ENCODE measurements at regions not wholly inside any gene's neighbourhood (a gene's known extent, or its start where the extent isn't known, plus 50 kb on each side); places are given as distances from the start of the nearest gene placed in this dataset.
"Not testable (repeated sequence)": the region's sequence is repeated elsewhere in the genome, so short reads cannot be mapped to it uniquely, and the experiment has no call there.

DNA sequence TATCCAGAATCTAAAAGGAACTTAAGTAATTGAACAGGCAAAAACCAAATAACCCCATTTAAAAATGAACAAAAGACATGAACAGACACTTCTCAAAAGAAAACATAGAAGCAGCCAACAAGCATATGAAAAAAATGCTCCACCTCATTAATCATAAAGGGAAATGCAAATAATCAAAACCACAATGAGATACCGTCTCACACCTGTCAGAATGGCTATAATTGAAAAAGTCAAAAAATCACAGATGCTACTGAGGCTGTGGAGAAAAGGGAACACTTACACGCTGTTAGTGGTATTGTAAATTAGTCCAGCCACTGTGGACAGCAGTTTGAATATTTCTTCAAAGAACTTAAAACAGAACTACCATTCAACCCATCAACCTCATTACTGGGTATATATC lies 220.7 kb downstream of the MEX3B start:
- no peaks in the 10 kb centered on the region for H3K9me3 ChIP-seq (ENCODE audit: insufficient read depth, low read depth, low read length)
- H2AFZ ChIP-seq (ENCODE audit: low read length): no peak overlapping the region
- H3K79me2 ChIP-seq (ENCODE audit: insufficient read depth, low read length): no peaks in the 10 kb centered on the region
- H3F3A ChIP-seq (ENCODE audit: low read depth): no peaks in the 10 kb centered on the region
- H3K36me3 ChIP-seq (ENCODE audit: insufficient read depth, low read length): no peaks in the 10 kb centered on the region
- H3K4me1 ChIP-seq (ENCODE audit: insufficient read depth, low read length, poor library complexity, severe bottlenecking): no peaks in the 10 kb centered on the region
- H3K27me3 ChIP-seq (ENCODE audit: insufficient read depth, low read length, poor library complexity, severe bottlenecking): no peaks in the 10 kb centered on the region
- no peak overlapping the region for H3K4me3 ChIP-seq (ENCODE audit: low read length, poor library complexity, severe bottlenecking)
- no peak for TF ChIP-seq EZH2phosphoT487 (IDR thresholded peaks at IDR 0.05; ENCODE audit: borderline replicate concordance)
- TF ChIP-seq, protein P1, sequence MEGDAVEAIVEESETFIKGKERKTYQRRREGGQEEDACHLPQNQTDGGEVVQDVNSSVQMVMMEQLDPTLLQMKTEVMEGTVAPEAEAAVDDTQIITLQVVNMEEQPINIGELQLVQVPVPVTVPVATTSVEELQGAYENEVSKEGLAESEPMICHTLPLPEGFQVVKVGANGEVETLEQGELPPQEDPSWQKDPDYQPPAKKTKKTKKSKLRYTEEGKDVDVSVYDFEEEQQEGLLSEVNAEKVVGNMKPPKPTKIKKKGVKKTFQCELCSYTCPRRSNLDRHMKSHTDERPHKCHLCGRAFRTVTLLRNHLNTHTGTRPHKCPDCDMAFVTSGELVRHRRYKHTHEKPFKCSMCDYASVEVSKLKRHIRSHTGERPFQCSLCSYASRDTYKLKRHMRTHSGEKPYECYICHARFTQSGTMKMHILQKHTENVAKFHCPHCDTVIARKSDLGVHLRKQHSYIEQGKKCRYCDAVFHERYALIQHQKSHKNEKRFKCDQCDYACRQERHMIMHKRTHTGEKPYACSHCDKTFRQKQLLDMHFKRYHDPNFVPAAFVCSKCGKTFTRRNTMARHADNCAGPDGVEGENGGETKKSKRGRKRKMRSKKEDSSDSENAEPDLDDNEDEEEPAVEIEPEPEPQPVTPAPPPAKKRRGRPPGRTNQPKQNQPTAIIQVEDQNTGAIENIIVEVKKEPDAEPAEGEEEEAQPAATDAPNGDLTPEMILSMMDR (conservative IDR thresholded peaks at IDR 0.05; ENCODE audit: low read length): no peak
- H3K9me2 ChIP-seq (replicated peaks; ENCODE audit: low read depth, low read length): no peaks in the 10 kb centered on the region
- H3K9ac ChIP-seq (ENCODE audit: low read depth, low read length, poor library complexity, severe bottlenecking): no peak overlapping the region
- no peak overlapping the region for H3K4me2 ChIP-seq (ENCODE audit: low read depth, low read length, poor library complexity, severe bottlenecking)
- no peaks in the 10 kb centered on the region for H4K20me1 ChIP-seq (ENCODE audit: insufficient read depth, low read length, poor library complexity, severe bottlenecking)

DNA sequence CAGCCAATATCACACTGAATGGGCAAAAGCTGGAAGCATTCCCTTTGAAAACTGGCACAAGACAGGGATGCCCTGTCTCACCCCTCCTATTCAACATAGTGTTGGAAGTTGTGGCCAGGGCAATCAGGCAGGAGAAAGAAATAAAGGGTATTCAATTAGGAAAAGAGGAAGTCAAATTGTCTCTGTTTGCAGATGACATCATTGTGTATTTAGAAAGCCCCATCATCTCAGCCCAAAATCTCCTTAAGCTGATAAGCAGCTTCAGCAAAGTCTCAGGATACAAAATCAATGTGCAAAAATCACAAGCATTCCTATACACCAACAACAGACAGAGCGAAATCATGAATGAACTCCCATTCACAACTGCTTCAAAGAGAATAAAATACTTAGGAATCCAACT lies 223.2 kb downstream of the MEX3B start:
- H3K4me2 ChIP-seq (ENCODE audit: low read depth, low read length, poor library complexity, severe bottlenecking); H3F3A ChIP-seq (ENCODE audit: low read depth); H4K20me1 ChIP-seq (ENCODE audit: insufficient read depth, low read length, poor library complexity, severe bottlenecking); H3K27me3 ChIP-seq (ENCODE audit: insufficient read depth, low read length, poor library complexity, severe bottlenecking); H2AFZ ChIP-seq (ENCODE audit: low read length); H3K4me1 ChIP-seq (ENCODE audit: insufficient read depth, low read length, poor library complexity, severe bottlenecking); H3K4me3 ChIP-seq (ENCODE audit: low read length, poor library complexity, severe bottlenecking); H3K36me3 ChIP-seq (ENCODE audit: insufficient read depth, low read length); H3K9me3 ChIP-seq (ENCODE audit: insufficient read depth, low read depth, low read length); H3K9ac ChIP-seq (ENCODE audit: low read depth, low read length, poor library complexity, severe bottlenecking); H3K79me2 ChIP-seq (ENCODE audit: insufficient read depth, low read length); H3K9me2 ChIP-seq (replicated peaks; ENCODE audit: low read depth, low read length): not testable (repeated sequence)

DNA sequence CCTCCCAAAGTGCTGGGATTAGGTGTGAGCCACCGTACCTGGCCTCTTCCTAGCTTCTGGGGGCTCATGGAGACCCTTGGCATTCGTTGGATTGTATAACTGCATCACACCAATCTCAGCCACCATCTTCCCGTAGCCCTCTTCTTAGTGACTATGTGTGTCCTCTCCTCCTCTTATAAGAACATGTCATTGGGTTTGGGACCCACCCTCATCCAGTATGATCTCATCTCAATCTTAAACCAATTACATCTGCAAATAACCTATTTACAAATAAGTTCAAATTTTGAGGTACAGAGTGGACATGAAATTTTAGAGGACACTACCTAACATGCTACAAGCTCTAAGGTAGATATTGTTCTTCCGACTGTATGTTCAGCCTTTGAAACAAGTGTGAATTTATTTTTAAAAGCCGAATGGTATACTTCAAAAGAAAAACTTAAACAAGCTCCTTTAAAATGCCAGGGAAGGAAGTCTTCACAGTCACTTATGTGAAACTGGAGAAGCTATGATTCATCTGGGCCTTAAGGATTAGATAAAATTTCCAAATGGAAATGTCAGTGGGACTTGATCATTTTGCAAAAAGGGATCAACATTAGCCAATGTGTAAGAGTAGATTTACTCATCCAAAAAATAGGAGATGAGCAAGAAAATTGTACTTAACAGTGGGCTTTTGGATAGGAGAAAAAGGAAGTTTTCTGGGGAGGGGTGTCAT lies 225.7 kb downstream of the MEX3B start:
- Histone ChIP-seq H3K79me2 (ENCODE audit: insufficient read depth, low read length) (no peaks in the 10 kb centered on the region), H3K9me2 (replicated peaks; ENCODE audit: low read depth, low read length) (no peaks in the 10 kb centered on the region), H3K4me2 (ENCODE audit: low read depth, low read length, poor library complexity, severe bottlenecking) (no peak overlapping the region), H3K36me3 (ENCODE audit: insufficient read depth, low read length) (no peaks in the 10 kb centered on the region), H3K9me3 (ENCODE audit: insufficient read depth, low read depth, low read length) (no peaks in the 10 kb centered on the region), H2AFZ (ENCODE audit: low read length) (no peak overlapping the region), H3K4me1 (ENCODE audit: insufficient read depth, low read length, poor library complexity, severe bottlenecking) (no peaks in the 10 kb centered on the region), H3K27me3 (ENCODE audit: insufficient read depth, low read length, poor library complexity, severe bottlenecking) (no peaks in the 10 kb centered on the region), H3F3A (ENCODE audit: low read depth) (no peaks in the 10 kb centered on the region), H3K9ac (ENCODE audit: low read depth, low read length, poor library complexity, severe bottlenecking) (no peak overlapping the region), H3K4me3 (ENCODE audit: low read length, poor library complexity, severe bottlenecking) (no peak overlapping the region), H4K20me1 (ENCODE audit: insufficient read depth, low read length, poor library complexity, severe bottlenecking) (no peaks in the 10 kb centered on the region)
- no peak for TF ChIP-seq EZH2phosphoT487 (IDR thresholded peaks at IDR 0.05; ENCODE audit: borderline replicate concordance)
- TF ChIP-seq, protein P1 (conservative IDR thresholded peaks at IDR 0.05; ENCODE audit: low read length): no peak

DNA sequence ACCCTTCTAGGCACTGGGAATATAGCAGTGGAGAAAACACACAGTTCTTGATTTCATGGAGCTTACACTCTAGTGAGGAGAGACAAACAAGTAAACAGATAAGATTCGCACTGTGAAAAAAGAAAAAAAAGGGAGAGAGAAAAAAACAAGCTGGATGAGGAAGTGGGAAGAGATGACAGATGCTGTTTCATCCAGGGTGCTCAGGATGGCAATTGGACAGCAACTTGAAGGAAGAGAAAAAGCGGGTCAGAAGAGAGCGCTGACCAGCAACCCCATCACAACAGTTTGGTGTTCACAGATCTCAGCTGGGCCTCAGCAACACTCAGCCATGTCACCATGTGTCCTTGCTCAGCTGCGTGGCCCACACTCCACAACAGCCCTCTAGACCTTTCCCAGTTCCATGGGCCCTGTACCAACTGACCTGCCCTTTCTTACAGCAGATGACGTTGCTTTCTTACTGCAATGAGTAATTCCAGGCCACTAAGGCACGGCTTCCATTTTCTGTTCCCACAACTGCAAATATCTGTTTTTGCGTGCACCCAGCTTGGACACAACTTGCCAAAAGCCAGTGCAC lies 230.8 kb downstream of the MEX3B start:
- Histone ChIP-seq H3K4me1 (ENCODE audit: insufficient read depth, low read length, poor library complexity, severe bottlenecking) (no peaks in the 10 kb centered on the region), H3F3A (ENCODE audit: low read depth) (no peaks in the 10 kb centered on the region), H3K79me2 (ENCODE audit: insufficient read depth, low read length) (no peaks in the 10 kb centered on the region), H3K4me2 (ENCODE audit: low read depth, low read length, poor library complexity, severe bottlenecking) (no peak overlapping the region), H3K36me3 (ENCODE audit: insufficient read depth, low read length) (no peaks in the 10 kb centered on the region), H3K9ac (ENCODE audit: low read depth, low read length, poor library complexity, severe bottlenecking) (no peak overlapping the region), H2AFZ (ENCODE audit: low read length) (no peak overlapping the region), H3K9me3 (ENCODE audit: insufficient read depth, low read depth, low read length) (no peaks in the 10 kb centered on the region), H3K4me3 (ENCODE audit: low read length, poor library complexity, severe bottlenecking) (no peak overlapping the region), H3K27me3 (ENCODE audit: insufficient read depth, low read length, poor library complexity, severe bottlenecking) (no peaks in the 10 kb centered on the region), H3K9me2 (replicated peaks; ENCODE audit: low read depth, low read length) (no peaks in the 10 kb centered on the region), H4K20me1 (ENCODE audit: insufficient read depth, low read length, poor library complexity, severe bottlenecking) (no peaks in the 10 kb centered on the region)
- no peak for TF ChIP-seq EZH2phosphoT487 (IDR thresholded peaks at IDR 0.05; ENCODE audit: borderline replicate concordance)
- TF ChIP-seq, protein P1 (conservative IDR thresholded peaks at IDR 0.05; ENCODE audit: low read length): no peak

All from Loucy (cell line).